Memory B cell (primary cell): ENCODE measurements at regions not wholly inside any gene's neighbourhood (a gene's known extent, or its start where the extent isn't known, plus 50 kb on each side); places are given as distances from the start of the nearest gene placed in this dataset.
"Not testable (repeated sequence)": the region's sequence is repeated elsewhere in the genome, so short reads cannot be mapped to it uniquely, and the experiment has no call there.

Experiments
- ATAC-seq: fragments of 150-1000 bp; cut with Tn5 transposase; 2 replicates; pipeline ENCODE4 v1.10.0; 2021; ENCODE audit warnings: low read depth, mild to moderate bottlenecking, moderate library complexity
- DNase-seq, 2 donors: peaks; one replicate each; pipeline ENCODE4 v3.0.0; 2022; ENCODE audit warnings: low spot score in 2 of 2
- H3K27ac Mint-ChIP-seq: one replicate; pipeline ENCODE4 v1.8.0; 2022; ENCODE audit warnings: mild to moderate bottlenecking, moderate library complexity, mixed read lengths
- H3K27me3 Mint-ChIP-seq: one replicate; pipeline ENCODE4 v1.8.0; 2022; ENCODE audit warnings: mixed read lengths
- H3K36me3 Mint-ChIP-seq: one replicate; pipeline ENCODE4 v1.8.0; 2022; ENCODE audit warnings: mild to moderate bottlenecking, mixed read lengths
- H3K4me1 Mint-ChIP-seq: one replicate; pipeline ENCODE4 v1.8.0; 2022; ENCODE audit warnings: mixed read lengths
- H3K4me3 Mint-ChIP-seq: one replicate; pipeline ENCODE4 v1.8.0; 2022; ENCODE audit warnings: mild to moderate bottlenecking, moderate library complexity, mixed read lengths
- H3K9me3 Mint-ChIP-seq: one replicate; pipeline ENCODE4 v1.8.0; 2022; ENCODE audit warnings: mixed read lengths

GRCh38 chr2:95699201-95700184 lies 107.7 kb downstream of the TRIM43 start:
- ATAC-seq, H3K36me3 Mint-ChIP-seq, H3K4me1 Mint-ChIP-seq, H3K27ac Mint-ChIP-seq, H3K9me3 Mint-ChIP-seq, DNase-seq, H3K4me3 Mint-ChIP-seq: not testable (repeated sequence)
- H3K27me3 Mint-ChIP-seq = peaks cover 17% of the 10 kb centered on the region

GRCh38 chr2:95700519-95700918 lies 108.7 kb downstream of the TRIM43 start:
- no peaks in the 10 kb centered on the region for H3K9me3 Mint-ChIP-seq
- no peak overlapping the region for H3K27ac Mint-ChIP-seq
- H3K27me3 Mint-ChIP-seq = peaks cover 17% of the 10 kb centered on the region
- DNase-seq = no peak
- no peaks in the 10 kb centered on the region for H3K36me3 Mint-ChIP-seq
- H3K4me1 Mint-ChIP-seq = no peaks in the 10 kb centered on the region
- peak; percentile 64 for ATAC-seq
- no peak overlapping the region for H3K4me3 Mint-ChIP-seq

- DNase-seq (no peak), ATAC-seq (no peak)
- Mint-ChIP-seq H3K4me1 (no peaks in the 10 kb centered on the region), H3K9me3 (no peaks in the 10 kb centered on the region), H3K27me3 (peaks cover 10% of the 10 kb centered on the region), H3K4me3 (no peak overlapping the region), H3K27ac (no peak overlapping the region), H3K36me3 (no peaks in the 10 kb centered on the region)
These were observed 110.7 kb downstream of the TRIM43 start for GRCh38 chr2:95702471-95702870.

- H3K4me1 Mint-ChIP-seq, H3K27me3 Mint-ChIP-seq, H3K36me3 Mint-ChIP-seq, H3K4me3 Mint-ChIP-seq, ATAC-seq, DNase-seq, H3K9me3 Mint-ChIP-seq, H3K27ac Mint-ChIP-seq: not testable (repeated sequence)
These were observed 115.4 kb downstream of the TRIM43 start for GRCh38 chr2:95707161-95707560.

GRCh38 chr2:95707837-95708236 lies 116.0 kb downstream of the TRIM43 start:
- peaks cover 1% of the 10 kb centered on the region for H3K36me3 Mint-ChIP-seq
- no peak for ATAC-seq
- H3K4me3 Mint-ChIP-seq = no peak overlapping the region
- no peak for DNase-seq
- H3K27ac Mint-ChIP-seq = no peak overlapping the region
- H3K27me3 Mint-ChIP-seq = peaks cover 8% of the 10 kb centered on the region
- H3K9me3 Mint-ChIP-seq = peaks cover 3% of the 10 kb centered on the region
- H3K4me1 Mint-ChIP-seq = no peaks in the 10 kb centered on the region

GRCh38 chr2:95709831-95710230 lies 118.0 kb downstream of the TRIM43 start:
- no peak for ATAC-seq

GRCh38 chr2:95713470-95714177 lies 121.8 kb downstream of the TRIM43 start:
- not testable (repeated sequence) for H3K9me3 Mint-ChIP-seq, H3K27me3 Mint-ChIP-seq, ATAC-seq, H3K4me1 Mint-ChIP-seq, H3K4me3 Mint-ChIP-seq, H3K36me3 Mint-ChIP-seq, H3K27ac Mint-ChIP-seq, DNase-seq

More at GRCh38 chr2:95709831-95710230, 118.0 kb downstream of the TRIM43 start:
- H3K4me3 Mint-ChIP-seq = no peak overlapping the region
- peaks cover 1% of the 10 kb centered on the region for H3K36me3 Mint-ChIP-seq
- H3K27me3 Mint-ChIP-seq = peaks cover 8% of the 10 kb centered on the region
- H3K27ac Mint-ChIP-seq = no peak overlapping the region
- no peaks in the 10 kb centered on the region for H3K4me1 Mint-ChIP-seq
- no peak for DNase-seq
- peaks cover 3% of the 10 kb centered on the region for H3K9me3 Mint-ChIP-seq

GRCh38 chr2:95714398-95714797 lies 122.6 kb downstream of the TRIM43 start:
- H3K27me3 Mint-ChIP-seq, H3K36me3 Mint-ChIP-seq, H3K4me3 Mint-ChIP-seq, H3K27ac Mint-ChIP-seq, DNase-seq, H3K4me1 Mint-ChIP-seq, H3K9me3 Mint-ChIP-seq, ATAC-seq: not testable (repeated sequence)

- no peak for ATAC-seq
- no peak overlapping the region for H3K27ac Mint-ChIP-seq
- H3K9me3 Mint-ChIP-seq = no peaks in the 10 kb centered on the region
- peaks cover 2% of the 10 kb centered on the region for H3K27me3 Mint-ChIP-seq
- no peaks in the 10 kb centered on the region for H3K4me1 Mint-ChIP-seq
- H3K36me3 Mint-ChIP-seq = no peaks in the 10 kb centered on the region
- DNase-seq = no peak
- H3K4me3 Mint-ChIP-seq = no peak overlapping the region
These were observed 127.8 kb downstream of the TRIM43 start for GRCh38 chr2:95719473-95720060.

GRCh38 chr2:95721726-95722125 lies 129.9 kb downstream of the TRIM43 start:
- ATAC-seq = no peak
- no peaks in the 10 kb centered on the region for H3K36me3 Mint-ChIP-seq
- no peak for DNase-seq
- no peaks in the 10 kb centered on the region for H3K4me1 Mint-ChIP-seq
- peaks cover 2% of the 10 kb centered on the region for H3K27me3 Mint-ChIP-seq
- H3K4me3 Mint-ChIP-seq = no peak overlapping the region
- H3K9me3 Mint-ChIP-seq = no peaks in the 10 kb centered on the region
- no peak overlapping the region for H3K27ac Mint-ChIP-seq

- H3K4me1 Mint-ChIP-seq = no peaks in the 10 kb centered on the region
- H3K36me3 Mint-ChIP-seq = no peaks in the 10 kb centered on the region
- H3K4me3 Mint-ChIP-seq = no peak overlapping the region
- no peaks in the 10 kb centered on the region for H3K9me3 Mint-ChIP-seq
- H3K27ac Mint-ChIP-seq = no peak overlapping the region
- peaks cover 2% of the 10 kb centered on the region for H3K27me3 Mint-ChIP-seq
- ATAC-seq = no peak
- no peak for DNase-seq
These were observed 130.4 kb downstream of the TRIM43 start for GRCh38 chr2:95722131-95722697.

- H3K9me3 Mint-ChIP-seq, H3K27ac Mint-ChIP-seq, H3K27me3 Mint-ChIP-seq, H3K36me3 Mint-ChIP-seq, H3K4me3 Mint-ChIP-seq, H3K4me1 Mint-ChIP-seq, DNase-seq, ATAC-seq: not testable (repeated sequence)
These were observed 131.9 kb downstream of the TRIM43 start for GRCh38 chr2:95723627-95724210.

- H3K36me3 Mint-ChIP-seq, DNase-seq, H3K4me1 Mint-ChIP-seq, H3K27ac Mint-ChIP-seq, ATAC-seq, H3K4me3 Mint-ChIP-seq, H3K9me3 Mint-ChIP-seq, H3K27me3 Mint-ChIP-seq: not testable (repeated sequence)
These were observed 133.4 kb downstream of the TRIM43 start for GRCh38 chr2:95725191-95725590.
